HG03520 (cell line): ENCODE measurements at regions not wholly inside any gene's neighbourhood (a gene's known extent, or its start where the extent isn't known, plus 50 kb on each side); places are given as distances from the start of the nearest gene placed in this dataset.

Experiments used
- ATAC-seq: cut with Tn5 transposase; IDR thresholded peaks from one replicate; pipeline ENCODE4 v1.9.1; 2021; ENCODE audit warnings: mild to moderate bottlenecking, moderate library complexity; ENCODE audit not compliant: unreplicated experiment

GRCh38 chr1:217011097-217011496 is 287.9 kb upstream of the ESRRG start:
- no peak for ATAC-seq

- ATAC-seq, result no peak
These were observed 287.0 kb upstream of the ESRRG start for GRCh38 chr1:217010253-217010652.

- no peak for ATAC-seq
These were observed 286.1 kb upstream of the ESRRG start for GRCh38 chr1:217009376-217009775.

GRCh38 chr1:217004776-217005436 is 281.7 kb upstream of the ESRRG start:
- ATAC-seq, result peak; percentile 61

- ATAC-seq, result no peak
These were observed 280.1 kb upstream of the ESRRG start for GRCh38 chr1:217003355-217003754.

GRCh38 chr1:216997831-216998230 is 274.6 kb upstream of the ESRRG start:
- ATAC-seq, result no peak

GRCh38 chr1:216997069-216997468 is 273.8 kb upstream of the ESRRG start:
- no peak for ATAC-seq

- no peak for ATAC-seq
These were observed 261.3 kb upstream of the ESRRG start for GRCh38 chr1:216984536-216984935.

GRCh38 chr1:216983823-216984222 is 260.6 kb upstream of the ESRRG start:
- no peak for ATAC-seq

GRCh38 chr1:216961516-216961915 is 238.3 kb upstream of the ESRRG start:
- no peak for ATAC-seq

GRCh38 chr1:216960716-216961115 is 237.5 kb upstream of the ESRRG start:
- no peak for ATAC-seq

GRCh38 chr1:216958569-216958968 is 235.3 kb upstream of the ESRRG start:
- ATAC-seq, result no peak

GRCh38 chr1:216953495-216953894 is 230.3 kb upstream of the ESRRG start:
- ATAC-seq, result no peak

GRCh38 chr1:216952864-216953263 is 229.6 kb upstream of the ESRRG start:
- no peak for ATAC-seq

GRCh38 chr1:216945538-216946080 is 222.4 kb upstream of the ESRRG start:
- no peak for ATAC-seq

- no peak for ATAC-seq
These were observed 221.8 kb upstream of the ESRRG start for GRCh38 chr1:216944864-216945510.

GRCh38 chr1:216937491-216937890 is 214.3 kb upstream of the ESRRG start:
- ATAC-seq, result no peak

GRCh38 chr1:216936779-216937178 is 213.6 kb upstream of the ESRRG start:
- no peak for ATAC-seq

GRCh38 chr1:216935901-216936300 is 212.7 kb upstream of the ESRRG start:
- ATAC-seq, result no peak

GRCh38 chr1:216932424-216932823 is 209.2 kb upstream of the ESRRG start:
- ATAC-seq, result no peak

- no peak for ATAC-seq
These were observed 206.8 kb upstream of the ESRRG start for GRCh38 chr1:216929870-216930582.

GRCh38 chr1:216927633-216928032 is 204.4 kb upstream of the ESRRG start:
- ATAC-seq, result no peak
